ENCODE measurements at regions not wholly inside any gene's neighbourhood (a gene's known extent, or its start where the extent isn't known, plus 50 kb on each side); places are given as distances from the start of the nearest gene placed in this dataset.

- Mint-ChIP-seq H3K27ac (no peak overlapping the region), H3K9me3 (peaks cover 3% of the 10 kb centered on the region; the same call in 1 of the 2 replicates), H3K4me3 (no peak overlapping the region), H3K36me3 (no peaks in the 10 kb centered on the region), H3K27me3 (ENCODE audit: low read depth) (no peaks in the 10 kb centered on the region), H3K4me1 (no peaks in the 10 kb centered on the region)
- TF ChIP-seq JAZF1 (CRISPR knock-in tag; IDR thresholded peaks at IDR 0.05) (no peak), SMAD3 (CRISPR knock-in tag; IDR thresholded peaks at IDR 0.05; ENCODE audit: borderline replicate concordance) (no peak), OVOL2 (CRISPR knock-in tag; IDR thresholded peaks at IDR 0.05; ENCODE audit: borderline replicate concordance) (no peak), SP1 (CRISPR knock-in tag; conservative IDR thresholded peaks at IDR 0.05) (no peak), MAX (CRISPR knock-in tag; IDR thresholded peaks at IDR 0.05) (no peak), NR2C2 (CRISPR knock-in tag; IDR thresholded peaks at IDR 0.05) (no peak), GABPB1 (CRISPR knock-in tag; IDR thresholded peaks at IDR 0.05) (no peak), ZNF671 (CRISPR knock-in tag; IDR thresholded peaks at IDR 0.05) (no peak), CTCF (IDR thresholded peaks at IDR 0.05) (no peak), KAT7 (CRISPR knock-in tag; IDR thresholded peaks at IDR 0.05; ENCODE audit: borderline replicate concordance) (no peak), ZBTB21 (CRISPR knock-in tag; IDR thresholded peaks at IDR 0.05; ENCODE audit: borderline replicate concordance) (no peak), MLX (CRISPR knock-in tag; IDR thresholded peaks at IDR 0.05) (no peak), CREB1 (CRISPR knock-in tag; IDR thresholded peaks at IDR 0.05) (no peak)
- TF ChIP-seq, protein P1, sequence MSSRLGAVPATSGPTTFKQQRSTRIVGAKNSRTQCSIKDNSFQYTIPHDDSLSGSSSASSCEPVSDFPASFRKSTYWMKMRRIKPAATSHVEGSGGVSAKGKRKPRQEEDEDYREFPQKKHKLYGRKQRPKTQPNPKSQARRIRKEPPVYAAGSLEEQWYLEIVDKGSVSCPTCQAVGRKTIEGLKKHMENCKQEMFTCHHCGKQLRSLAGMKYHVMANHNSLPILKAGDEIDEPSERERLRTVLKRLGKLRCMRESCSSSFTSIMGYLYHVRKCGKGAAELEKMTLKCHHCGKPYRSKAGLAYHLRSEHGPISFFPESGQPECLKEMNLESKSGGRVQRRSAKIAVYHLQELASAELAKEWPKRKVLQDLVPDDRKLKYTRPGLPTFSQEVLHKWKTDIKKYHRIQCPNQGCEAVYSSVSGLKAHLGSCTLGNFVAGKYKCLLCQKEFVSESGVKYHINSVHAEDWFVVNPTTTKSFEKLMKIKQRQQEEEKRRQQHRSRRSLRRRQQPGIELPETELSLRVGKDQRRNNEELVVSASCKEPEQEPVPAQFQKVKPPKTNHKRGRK (CRISPR knock-in tag; IDR thresholded peaks at IDR 0.05; ENCODE audit: borderline replicate concordance) = no peak
- TF ChIP-seq, protein P2, sequence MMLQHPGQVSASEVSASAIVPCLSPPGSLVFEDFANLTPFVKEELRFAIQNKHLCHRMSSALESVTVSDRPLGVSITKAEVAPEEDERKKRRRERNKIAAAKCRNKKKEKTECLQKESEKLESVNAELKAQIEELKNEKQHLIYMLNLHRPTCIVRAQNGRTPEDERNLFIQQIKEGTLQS (CRISPR knock-in tag; conservative IDR thresholded peaks at IDR 0.05) = no peak
- TF ChIP-seq, protein P3, sequence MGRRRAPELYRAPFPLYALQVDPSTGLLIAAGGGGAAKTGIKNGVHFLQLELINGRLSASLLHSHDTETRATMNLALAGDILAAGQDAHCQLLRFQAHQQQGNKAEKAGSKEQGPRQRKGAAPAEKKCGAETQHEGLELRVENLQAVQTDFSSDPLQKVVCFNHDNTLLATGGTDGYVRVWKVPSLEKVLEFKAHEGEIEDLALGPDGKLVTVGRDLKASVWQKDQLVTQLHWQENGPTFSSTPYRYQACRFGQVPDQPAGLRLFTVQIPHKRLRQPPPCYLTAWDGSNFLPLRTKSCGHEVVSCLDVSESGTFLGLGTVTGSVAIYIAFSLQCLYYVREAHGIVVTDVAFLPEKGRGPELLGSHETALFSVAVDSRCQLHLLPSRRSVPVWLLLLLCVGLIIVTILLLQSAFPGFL (CRISPR knock-in tag; IDR thresholded peaks at IDR 0.05; ENCODE audit: borderline replicate concordance) = no peak
- TF ChIP-seq, protein P4, sequence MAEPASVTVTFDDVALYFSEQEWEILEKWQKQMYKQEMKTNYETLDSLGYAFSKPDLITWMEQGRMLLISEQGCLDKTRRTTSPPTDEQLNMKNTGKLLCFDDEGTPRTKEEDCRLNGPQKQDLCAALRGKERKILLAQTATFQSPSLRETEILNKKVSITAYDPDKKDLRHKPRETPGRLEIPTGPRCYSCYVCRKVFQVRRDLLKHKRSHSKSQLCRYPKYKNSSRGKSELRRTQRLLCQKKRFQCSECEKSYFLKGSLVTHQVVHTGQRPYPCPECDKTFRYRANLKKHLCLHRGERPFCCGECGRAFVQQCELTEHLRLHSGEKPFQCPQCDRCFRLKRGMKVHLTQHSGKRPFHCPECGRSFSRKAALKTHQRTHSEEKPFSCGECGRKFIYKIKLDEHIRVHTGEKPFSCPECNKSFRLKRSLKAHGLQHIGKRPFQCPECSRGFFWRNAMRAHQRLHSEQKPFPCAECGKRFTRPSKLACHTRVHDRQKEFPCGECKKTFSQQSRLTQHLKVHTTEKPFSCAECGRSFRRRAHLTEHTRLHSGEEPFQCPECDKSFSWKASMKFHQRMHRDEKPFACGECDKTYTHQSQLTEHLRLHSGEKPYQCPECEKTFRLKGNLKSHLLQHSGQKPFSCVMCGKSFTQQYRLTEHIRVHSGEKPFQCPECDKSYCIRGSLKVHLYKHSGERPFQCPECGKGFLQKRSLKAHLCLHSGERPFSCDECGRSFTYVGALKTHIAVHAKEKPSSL (CRISPR knock-in tag; conservative IDR thresholded peaks at IDR 0.05) = no peak
- ATAC-seq = no peak
- CTCF ChIA-PET = no interaction called here
- POLR2A ChIA-PET = no interaction called here
- DNase-seq (ENCODE audit: low spot score) = no peak
These were observed 685.7 kb downstream of the MECOM start for GRCh38 chr3:168977716-168978374.

DNA sequence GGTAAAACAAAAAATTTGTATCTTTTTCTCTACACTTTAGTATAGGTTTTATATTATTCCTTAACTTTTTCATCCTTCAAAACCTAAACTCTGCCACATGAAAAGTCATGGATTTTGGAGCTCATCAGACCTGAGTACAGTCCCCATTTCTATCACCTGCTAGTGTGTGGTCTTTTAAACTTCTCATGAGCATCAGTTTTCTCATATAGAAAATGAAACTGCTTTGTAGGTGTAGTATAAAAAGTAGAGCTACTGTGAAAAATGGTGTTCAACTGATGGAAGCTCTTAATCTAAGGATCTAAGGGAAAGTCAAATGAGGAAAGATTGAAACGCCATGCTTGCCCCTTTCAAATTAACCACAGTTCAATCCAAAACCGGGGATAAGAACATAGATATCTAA is 686.5 kb downstream of the MECOM start:
- Mint-ChIP-seq H3K4me1 (no peaks in the 10 kb centered on the region), H3K4me3 (no peak overlapping the region), H3K9me3 (peaks cover 3% of the 10 kb centered on the region; the same call in 1 of the 2 replicates), H3K27ac (no peak overlapping the region), H3K36me3 (no peaks in the 10 kb centered on the region), H3K27me3 (ENCODE audit: low read depth) (no peaks in the 10 kb centered on the region)
- POLR2A ChIA-PET = no interaction called here
- DNase-seq (ENCODE audit: low spot score) (no peak), ATAC-seq (no peak)
- TF ChIP-seq, protein P1 (CRISPR knock-in tag; IDR thresholded peaks at IDR 0.05; ENCODE audit: borderline replicate concordance) = no peak
- TF ChIP-seq JAZF1 (CRISPR knock-in tag; IDR thresholded peaks at IDR 0.05) = no peak
- TF ChIP-seq, protein P5, sequence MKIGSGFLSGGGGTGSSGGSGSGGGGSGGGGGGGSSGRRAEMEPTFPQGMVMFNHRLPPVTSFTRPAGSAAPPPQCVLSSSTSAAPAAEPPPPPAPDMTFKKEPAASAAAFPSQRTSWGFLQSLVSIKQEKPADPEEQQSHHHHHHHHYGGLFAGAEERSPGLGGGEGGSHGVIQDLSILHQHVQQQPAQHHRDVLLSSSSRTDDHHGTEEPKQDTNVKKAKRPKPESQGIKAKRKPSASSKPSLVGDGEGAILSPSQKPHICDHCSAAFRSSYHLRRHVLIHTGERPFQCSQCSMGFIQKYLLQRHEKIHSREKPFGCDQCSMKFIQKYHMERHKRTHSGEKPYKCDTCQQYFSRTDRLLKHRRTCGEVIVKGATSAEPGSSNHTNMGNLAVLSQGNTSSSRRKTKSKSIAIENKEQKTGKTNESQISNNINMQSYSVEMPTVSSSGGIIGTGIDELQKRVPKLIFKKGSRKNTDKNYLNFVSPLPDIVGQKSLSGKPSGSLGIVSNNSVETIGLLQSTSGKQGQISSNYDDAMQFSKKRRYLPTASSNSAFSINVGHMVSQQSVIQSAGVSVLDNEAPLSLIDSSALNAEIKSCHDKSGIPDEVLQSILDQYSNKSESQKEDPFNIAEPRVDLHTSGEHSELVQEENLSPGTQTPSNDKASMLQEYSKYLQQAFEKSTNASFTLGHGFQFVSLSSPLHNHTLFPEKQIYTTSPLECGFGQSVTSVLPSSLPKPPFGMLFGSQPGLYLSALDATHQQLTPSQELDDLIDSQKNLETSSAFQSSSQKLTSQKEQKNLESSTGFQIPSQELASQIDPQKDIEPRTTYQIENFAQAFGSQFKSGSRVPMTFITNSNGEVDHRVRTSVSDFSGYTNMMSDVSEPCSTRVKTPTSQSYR (CRISPR knock-in tag; IDR thresholded peaks at IDR 0.05) = no peak
- CTCF ChIA-PET = no interaction called here
